DOHH2 (cell line): ENCODE measurements at regions not wholly inside any gene's neighbourhood (a gene's known extent, or its start where the extent isn't known, plus 50 kb on each side); places are given as distances from the start of the nearest gene placed in this dataset.

Experiments
- EZH2phosphoT487 ChIP-seq: fragments of 200-600 bp; sonication (generic); IDR thresholded peaks from 2 replicates; pipeline ENCODE4 v1.6.1; 2017; ENCODE audit warnings: borderline replicate concordance, mild to moderate bottlenecking, antibody characterized with exemption, low read length, moderate library complexity, mixed read lengths
- TF ChIP-seq, protein P1 (sequence below): fragments of 200-600 bp; sonication (generic); IDR thresholded peaks from one replicate; pipeline ENCODE4 v1.5.1; 2014; ENCODE audit warnings: antibody characterized with exemption, mild to moderate bottlenecking, low read depth, low read length; ENCODE audit not compliant: poor library complexity, severe bottlenecking

DNA sequence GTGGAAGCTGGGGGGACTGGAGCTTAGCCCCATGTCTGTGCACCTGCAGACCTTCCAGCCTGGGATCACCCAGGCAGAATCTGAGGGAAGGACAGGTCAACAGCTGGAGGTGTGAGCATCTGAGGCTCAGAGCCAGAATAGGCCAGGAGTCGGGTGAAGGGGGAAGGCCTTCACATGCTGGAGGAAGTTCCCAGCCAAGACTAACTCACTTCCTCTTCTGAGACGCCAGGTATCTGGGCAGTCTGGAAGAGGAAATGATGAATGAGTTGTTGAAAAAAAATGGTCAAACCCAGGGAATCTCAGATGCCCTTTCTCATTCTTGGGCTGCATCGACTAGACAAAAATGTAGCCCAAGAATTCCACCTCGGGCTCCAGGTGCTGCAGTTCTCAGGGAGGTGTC, 73.6 kb upstream of the TIAM2 start:
- TF ChIP-seq, protein P1, sequence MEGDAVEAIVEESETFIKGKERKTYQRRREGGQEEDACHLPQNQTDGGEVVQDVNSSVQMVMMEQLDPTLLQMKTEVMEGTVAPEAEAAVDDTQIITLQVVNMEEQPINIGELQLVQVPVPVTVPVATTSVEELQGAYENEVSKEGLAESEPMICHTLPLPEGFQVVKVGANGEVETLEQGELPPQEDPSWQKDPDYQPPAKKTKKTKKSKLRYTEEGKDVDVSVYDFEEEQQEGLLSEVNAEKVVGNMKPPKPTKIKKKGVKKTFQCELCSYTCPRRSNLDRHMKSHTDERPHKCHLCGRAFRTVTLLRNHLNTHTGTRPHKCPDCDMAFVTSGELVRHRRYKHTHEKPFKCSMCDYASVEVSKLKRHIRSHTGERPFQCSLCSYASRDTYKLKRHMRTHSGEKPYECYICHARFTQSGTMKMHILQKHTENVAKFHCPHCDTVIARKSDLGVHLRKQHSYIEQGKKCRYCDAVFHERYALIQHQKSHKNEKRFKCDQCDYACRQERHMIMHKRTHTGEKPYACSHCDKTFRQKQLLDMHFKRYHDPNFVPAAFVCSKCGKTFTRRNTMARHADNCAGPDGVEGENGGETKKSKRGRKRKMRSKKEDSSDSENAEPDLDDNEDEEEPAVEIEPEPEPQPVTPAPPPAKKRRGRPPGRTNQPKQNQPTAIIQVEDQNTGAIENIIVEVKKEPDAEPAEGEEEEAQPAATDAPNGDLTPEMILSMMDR, result no peak
- TF ChIP-seq EZH2phosphoT487, result no peak
